B cell (primary cell): ENCODE measurements at regions not wholly inside any gene's neighbourhood (a gene's known extent, or its start where the extent isn't known, plus 50 kb on each side); places are given as distances from the start of the nearest gene placed in this dataset.

Experiments used
- ATAC-seq: fragments of 200-7000 bp; cut with Tn5 transposase; one replicate; pipeline ENCODE4 v1.10.0; 2021; ENCODE audit warnings: low read depth, mild to moderate bottlenecking, moderate number of reproducible peaks, moderate library complexity
- CTCF ChIA-PET: fragments of 350-600 bp; sonication (Branson Sonifier 250); formaldehyde crosslinking; loops from one replicate; lab custom pipeline; 2021; ENCODE audit warnings: antibody characterized with exemption, inconsistent platforms; lab: Charles Lee
- POLR2A ChIA-PET: fragments of 350-600 bp; sonication (Branson Sonifier 250); formaldehyde crosslinking; loops from one replicate; lab custom pipeline; 2021; ENCODE audit warnings: antibody characterized with exemption; lab: Charles Lee
- DNase-seq: peaks from one replicate; pipeline ENCODE4 v3.0.0; 2013
- H2AFZ ChIP-seq: 2 replicates; pipeline ENCODE4 v1.6.1; 2012; ENCODE audit warnings: mild to moderate bottlenecking, low read depth, low read length; ENCODE audit not compliant: insufficient read depth, poor library complexity, severe bottlenecking
- H3K27ac ChIP-seq, 2 donors: 1 replicate in 1 of 2; 2 replicates in 1 of 2; pipeline ENCODE4 v1.5.1; 2012 to 2013; ENCODE audit warnings: low read length in 2 of 2, mild to moderate bottlenecking in 2 of 2, moderate library complexity in 1 of 2
- H3K27me3 ChIP-seq, 4 experiments: fragments of 200-600 bp in 1 of 4; sonication (generic) in 1 of 4; replicated peaks in 1 of 4; 1 replicate in 2 of 4; 2 replicates in 2 of 4; pipeline versions ENCODE4 v1.6.1 to v1.7.0; 2013 to 2016; ENCODE audit warnings: low read length in 3 of 4, mild to moderate bottlenecking in 2 of 4, mixed read lengths in 1 of 4, moderate library complexity in 1 of 4; ENCODE audit not compliant: insufficient read depth in 4 of 4, control insufficient read depth in 3 of 4; ENCODE audit errors: control extremely low read depth in 1 of 4
- H3K36me3 ChIP-seq, 2 experiments: replicated peaks in 1 of 2; 1 replicate in 1 of 2; 2 replicates in 1 of 2; pipeline versions ENCODE4 v1.6.1 to v1.7.1; 2013; ENCODE audit warnings: low read length in 1 of 2; ENCODE audit not compliant: insufficient read depth in 2 of 2, control insufficient read depth in 1 of 2; ENCODE audit errors: control extremely low read depth in 1 of 2, extremely low read depth in 1 of 2
- H3K4me1 ChIP-seq, 2 donors: fragments of 200-600 bp in 1 of 2; sonication (generic) in 1 of 2; 1 replicate in 1 of 2; 2 replicates in 1 of 2; pipeline versions ENCODE4 v1.5.1 to v1.6.1; 2013 to 2017; ENCODE audit warnings: low read length in 2 of 2; ENCODE audit not compliant: control insufficient read depth in 2 of 2, insufficient read depth in 2 of 2
- H3K4me2 ChIP-seq: replicated peaks from 2 replicates; pipeline ENCODE3; 2012; ENCODE audit warnings: mild to moderate bottlenecking, low read depth, low read length; ENCODE audit not compliant: poor library complexity, severe bottlenecking
- H3K4me3 ChIP-seq, 5 experiments: fragments of 200-600 bp in 1 of 5; sonication (generic) in 1 of 5; 1 replicate in 3 of 5; 2 replicates in 2 of 5; pipeline versions ENCODE4 v1.5.1 to v1.7.0; 2011 to 2016; ENCODE audit warnings: low read length in 4 of 5, mild to moderate bottlenecking in 4 of 5, low read depth in 2 of 5, control low read depth in 1 of 5, moderate library complexity in 1 of 5; ENCODE audit not compliant: insufficient read depth in 1 of 5; ENCODE audit errors: control extremely low read depth in 1 of 5, extremely low read depth in 1 of 5
- H3K79me2 ChIP-seq: fragments of 200-600 bp; sonication (generic); one replicate; pipeline ENCODE4 v1.6.0; 2016; ENCODE audit warnings: low read length; ENCODE audit not compliant: control insufficient read depth, insufficient read depth
- H3K9ac ChIP-seq: fragments of 200-600 bp; sonication (generic); 2 replicates; pipeline ENCODE4 v1.6.1; 2017; ENCODE audit warnings: mild to moderate bottlenecking, low read length, moderate library complexity
- H3K9me3 ChIP-seq, 3 donors: one replicate each; pipeline versions ENCODE4 v1.6.1 to v1.7.1; 2013; ENCODE audit warnings: low read length in 2 of 3; ENCODE audit not compliant: control insufficient read depth in 2 of 3, insufficient read depth in 1 of 3; ENCODE audit errors: control extremely low read depth in 1 of 3
- H4K20me1 ChIP-seq: 2 replicates; pipeline ENCODE4 v1.6.0; 2012; ENCODE audit warnings: mild to moderate bottlenecking, low read length; ENCODE audit not compliant: insufficient read depth, control insufficient read depth, poor library complexity, severe bottlenecking
- H3K27ac Mint-ChIP-seq: one replicate; pipeline ENCODE4 v1.8.0; 2021; ENCODE audit warnings: mixed read lengths
- H3K27me3 Mint-ChIP-seq: one replicate; pipeline ENCODE4 v1.8.0; 2021; ENCODE audit warnings: mixed read lengths
- H3K4me1 Mint-ChIP-seq: one replicate; pipeline ENCODE4 v1.8.0; 2021; ENCODE audit warnings: mixed read lengths
- H3K4me3 Mint-ChIP-seq: one replicate; pipeline ENCODE4 v1.8.0; 2021; ENCODE audit warnings: mixed read lengths
- H3K9me3 Mint-ChIP-seq: one replicate; pipeline ENCODE4 v1.8.0; 2022; ENCODE audit warnings: mixed read lengths; ENCODE audit not compliant: insufficient read depth
- EZH2 ChIP-seq: IDR thresholded peaks from 2 replicates; pipeline ENCODE4 v1.6.1; 2012; ENCODE audit warnings: borderline replicate concordance, low read depth, mild to moderate bottlenecking, moderate library complexity, low read length; ENCODE audit not compliant: insufficient read depth, poor library complexity, severe bottlenecking
- WGBS: methylation state at CpG from one replicate; pipeline ENCODE4 v1.1.5; 2013; ENCODE audit warnings: missing lambda C conversion rate; ENCODE audit not compliant: insufficient coverage; 5-methylcytosine and 5-hydroxymethylcytosine counted together
- intact Hi-C: fragments of 100-400 bp; cut with micrococcal nuclease; formaldehyde crosslinking; loops from one replicate; pipeline ENCODE4 v1.10.0; 2022
- TF ChIP-seq, protein P1 (sequence below): fragments of 200-600 bp; IDR thresholded peaks from one replicate; pipeline ENCODE4 v1.8.0; 2022; ENCODE audit warnings: antibody characterized with exemption, mild to moderate bottlenecking

DNA sequence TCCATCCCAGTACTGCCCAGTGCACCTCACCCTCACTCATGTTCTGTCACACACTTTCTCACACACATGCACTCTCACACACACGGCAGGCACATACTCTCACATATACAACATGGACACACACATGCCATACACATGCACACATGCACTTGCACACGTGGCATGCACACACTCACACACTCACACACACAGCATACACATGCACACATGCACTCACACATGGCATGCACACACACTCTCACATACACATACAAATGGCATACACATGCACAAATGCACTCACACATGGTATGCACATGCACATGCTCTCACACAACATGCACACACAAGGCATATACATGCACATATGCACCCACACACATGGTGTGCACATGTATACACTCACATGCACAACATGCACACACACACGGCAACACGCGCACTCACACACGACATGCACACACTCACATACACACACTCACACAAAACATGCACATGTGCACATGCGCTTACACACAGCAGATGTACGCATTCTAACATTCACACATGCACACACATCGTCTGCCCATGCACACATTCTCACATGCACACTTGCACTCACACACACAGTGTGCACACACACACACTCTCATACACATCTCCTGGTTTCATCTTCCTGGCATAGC lies 131.7 kb upstream of the THBS2 start:
- 92% methylated on average over 9 of the region's 9 CpGs for WGBS
- Histone ChIP-seq H3K4me1 (no peaks in the 10 kb centered on the region), H3K4me3 (no peak overlapping the region), H3K27ac (no peak overlapping the region), H3K27me3 (no peaks in the 10 kb centered on the region), H3K79me2 (no peaks in the 10 kb centered on the region), H3K9me3 (peaks cover 0 to 37% (median 0%) of the 10 kb centered on the region in 3 donors), H2AFZ (no peak overlapping the region), H3K4me2 (no peak overlapping the region), H3K9ac (no peak overlapping the region), H3K36me3 (no peaks in the 10 kb centered on the region), H4K20me1 (no peaks in the 10 kb centered on the region)
- Mint-ChIP-seq H3K9me3 (peaks cover 7% of the 10 kb centered on the region), H3K4me1 (no peaks in the 10 kb centered on the region), H3K4me3 (no peak overlapping the region), H3K27ac (no peak overlapping the region), H3K27me3 (peaks cover 7% of the 10 kb centered on the region)
- DNase-seq (no peak), ATAC-seq (no peak)
- CTCF ChIA-PET = no interaction called here
- POLR2A ChIA-PET = no interaction called here
- TF ChIP-seq, protein P1, sequence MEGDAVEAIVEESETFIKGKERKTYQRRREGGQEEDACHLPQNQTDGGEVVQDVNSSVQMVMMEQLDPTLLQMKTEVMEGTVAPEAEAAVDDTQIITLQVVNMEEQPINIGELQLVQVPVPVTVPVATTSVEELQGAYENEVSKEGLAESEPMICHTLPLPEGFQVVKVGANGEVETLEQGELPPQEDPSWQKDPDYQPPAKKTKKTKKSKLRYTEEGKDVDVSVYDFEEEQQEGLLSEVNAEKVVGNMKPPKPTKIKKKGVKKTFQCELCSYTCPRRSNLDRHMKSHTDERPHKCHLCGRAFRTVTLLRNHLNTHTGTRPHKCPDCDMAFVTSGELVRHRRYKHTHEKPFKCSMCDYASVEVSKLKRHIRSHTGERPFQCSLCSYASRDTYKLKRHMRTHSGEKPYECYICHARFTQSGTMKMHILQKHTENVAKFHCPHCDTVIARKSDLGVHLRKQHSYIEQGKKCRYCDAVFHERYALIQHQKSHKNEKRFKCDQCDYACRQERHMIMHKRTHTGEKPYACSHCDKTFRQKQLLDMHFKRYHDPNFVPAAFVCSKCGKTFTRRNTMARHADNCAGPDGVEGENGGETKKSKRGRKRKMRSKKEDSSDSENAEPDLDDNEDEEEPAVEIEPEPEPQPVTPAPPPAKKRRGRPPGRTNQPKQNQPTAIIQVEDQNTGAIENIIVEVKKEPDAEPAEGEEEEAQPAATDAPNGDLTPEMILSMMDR = no peak
- no peak for TF ChIP-seq EZH2
- intact Hi-C loops = no loop called here

- no peaks in the 10 kb centered on the region for H3K27me3 ChIP-seq
- no peak overlapping the region for H3K4me3 ChIP-seq
- no peaks in the 10 kb centered on the region for H3K36me3 ChIP-seq
- H3K9ac ChIP-seq = no peak overlapping the region
- peaks cover 0 to 36% (median 0%) of the 10 kb centered on the region in 3 donors for H3K9me3 ChIP-seq
- TF ChIP-seq EZH2 = no peak
- TF ChIP-seq, protein P1 = no peak
- H3K27ac ChIP-seq = no peak overlapping the region
- Mint-ChIP-seq H3K27me3 (peaks cover 11% of the 10 kb centered on the region), H3K4me3 (no peak overlapping the region), H3K9me3 (peaks cover 7% of the 10 kb centered on the region), H3K27ac (no peak overlapping the region), H3K4me1 (no peaks in the 10 kb centered on the region)
- DNase-seq = no peak
- H2AFZ ChIP-seq = no peak overlapping the region
- intact Hi-C loops = no loop called here
- H3K79me2 ChIP-seq = no peaks in the 10 kb centered on the region
- CTCF ChIA-PET = no interaction called here
- H4K20me1 ChIP-seq = no peaks in the 10 kb centered on the region
- 76% methylated on average over 7 of the region's 7 CpGs for WGBS
- POLR2A ChIA-PET = no interaction called here
- H3K4me1 ChIP-seq = no peaks in the 10 kb centered on the region
- no peak overlapping the region for H3K4me2 ChIP-seq
- no peak for ATAC-seq
Measured at GRCh38 chr6:169384291-169384690, 130.6 kb upstream of the THBS2 start.
